Activated naive CD8-positive, alpha-beta T cell treated with anti-CD3 and anti-CD28 coated beads for 36 hours (primary cell): ENCODE measurements at regions not wholly inside any gene's neighbourhood (a gene's known extent, or its start where the extent isn't known, plus 50 kb on each side); places are given as distances from the start of the nearest gene placed in this dataset.
"Not testable (repeated sequence)": the region's sequence is repeated elsewhere in the genome, so short reads cannot be mapped to it uniquely, and the experiment has no call there.

ENCODE experiments used
- DNase-seq: peaks from one replicate; pipeline ENCODE4 v3.0.0; 2021
- H3K27ac Mint-ChIP-seq: one replicate; pipeline ENCODE4 v1.8.0; 2022; ENCODE audit warnings: mild to moderate bottlenecking, moderate library complexity, mixed read lengths
- H3K27me3 Mint-ChIP-seq: one replicate; pipeline ENCODE4 v1.8.0; 2022; ENCODE audit warnings: mild to moderate bottlenecking, mixed read lengths
- H3K36me3 Mint-ChIP-seq: one replicate; pipeline ENCODE4 v1.8.0; 2021; ENCODE audit warnings: mild to moderate bottlenecking, mixed read lengths
- H3K4me1 Mint-ChIP-seq: one replicate; pipeline ENCODE4 v1.8.0; 2021; ENCODE audit warnings: mixed read lengths
- H3K4me3 Mint-ChIP-seq: one replicate; pipeline ENCODE4 v1.8.0; 2022; ENCODE audit warnings: mild to moderate bottlenecking, moderate library complexity, mixed read lengths
- H3K9me3 Mint-ChIP-seq: one replicate; pipeline ENCODE4 v1.8.0; 2022; ENCODE audit warnings: mixed read lengths

DNA sequence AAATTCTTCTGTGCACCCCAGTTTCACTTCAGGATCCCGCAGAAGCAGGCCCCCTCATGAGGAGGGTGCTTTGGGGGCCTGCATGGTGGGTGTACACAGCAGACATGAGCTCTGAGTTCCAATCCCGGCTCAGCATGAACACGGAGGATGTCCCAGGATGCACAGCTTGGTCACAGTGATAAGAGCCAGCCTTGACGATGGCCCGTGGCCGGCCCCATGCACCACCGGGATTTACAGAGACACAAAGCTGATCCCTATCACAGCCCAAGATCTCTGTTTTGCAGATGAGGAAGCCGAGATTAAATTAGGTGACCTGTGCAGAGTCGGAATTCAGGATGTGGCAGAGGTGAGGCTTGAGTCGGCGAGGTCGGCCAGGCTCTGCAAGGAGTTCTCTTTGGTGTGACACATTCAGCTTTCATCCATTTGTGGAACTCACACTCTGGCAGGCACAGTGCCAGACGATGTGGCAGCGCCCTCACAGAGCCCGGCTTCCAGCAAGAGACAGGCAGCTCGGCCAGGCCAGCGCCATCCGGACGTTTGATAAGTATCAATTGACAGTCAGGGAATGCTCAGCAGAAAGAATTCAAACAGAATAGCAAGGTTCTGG is 456.3 kb upstream of the MYT1L start:
- no peak for DNase-seq
- H3K9me3 Mint-ChIP-seq, result no peaks in the 10 kb centered on the region
- H3K4me1 Mint-ChIP-seq, result no peaks in the 10 kb centered on the region
- no peak overlapping the region for H3K27ac Mint-ChIP-seq
- H3K36me3 Mint-ChIP-seq, result no peaks in the 10 kb centered on the region
- no peak overlapping the region for H3K4me3 Mint-ChIP-seq
- H3K27me3 Mint-ChIP-seq, result peaks cover 7% of the 10 kb centered on the region

DNA sequence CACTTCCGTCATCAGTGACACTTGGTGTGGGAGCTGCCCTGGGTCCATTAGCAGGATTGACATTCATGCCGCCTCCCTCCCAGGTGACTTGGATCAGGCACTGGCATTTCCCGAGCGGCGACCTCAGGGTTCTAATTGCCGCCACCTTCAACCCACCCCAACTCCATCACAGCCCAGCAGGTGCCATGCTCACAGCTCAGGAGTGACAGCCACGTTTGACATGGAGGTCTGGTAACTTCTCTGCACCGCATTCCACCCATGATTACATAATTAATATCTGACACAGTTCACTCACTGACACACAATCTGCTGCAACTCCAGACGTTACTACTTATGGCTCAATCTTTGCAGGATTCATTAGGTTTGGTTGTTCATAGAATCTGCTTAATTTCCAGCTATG is 450.9 kb upstream of the MYT1L start:
- Mint-ChIP-seq H3K27me3 (peaks cover 11% of the 10 kb centered on the region), H3K4me3 (no peak overlapping the region), H3K27ac (no peak overlapping the region), H3K9me3 (peaks cover 19% of the 10 kb centered on the region), H3K36me3 (peaks cover 3% of the 10 kb centered on the region), H3K4me1 (no peaks in the 10 kb centered on the region)
- no peak for DNase-seq

DNA sequence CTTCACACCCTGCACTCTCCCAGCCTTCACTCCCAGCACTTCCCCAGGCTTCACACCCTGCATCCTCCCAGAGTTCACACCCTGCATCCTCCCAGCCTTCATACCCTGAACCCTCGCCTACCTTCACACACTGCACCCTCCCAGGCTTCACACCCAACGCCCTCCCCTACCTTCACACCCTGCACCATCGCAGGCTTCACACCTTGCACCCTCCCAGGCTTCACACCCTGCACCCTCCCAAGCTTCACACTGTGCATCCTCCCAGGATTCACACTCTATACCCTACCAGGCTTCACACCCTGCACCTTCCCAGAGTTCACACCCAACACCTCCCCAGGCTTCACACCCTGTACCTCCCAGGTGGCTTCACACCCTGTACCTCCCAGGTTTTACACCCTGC is 448.7 kb upstream of the MYT1L start:
- Mint-ChIP-seq H3K27me3 (peaks cover 11% of the 10 kb centered on the region), H3K36me3 (peaks cover 3% of the 10 kb centered on the region), H3K9me3 (peaks cover 19% of the 10 kb centered on the region), H3K27ac (no peak overlapping the region), H3K4me3 (no peak overlapping the region), H3K4me1 (no peaks in the 10 kb centered on the region)
- no peak for DNase-seq

DNA sequence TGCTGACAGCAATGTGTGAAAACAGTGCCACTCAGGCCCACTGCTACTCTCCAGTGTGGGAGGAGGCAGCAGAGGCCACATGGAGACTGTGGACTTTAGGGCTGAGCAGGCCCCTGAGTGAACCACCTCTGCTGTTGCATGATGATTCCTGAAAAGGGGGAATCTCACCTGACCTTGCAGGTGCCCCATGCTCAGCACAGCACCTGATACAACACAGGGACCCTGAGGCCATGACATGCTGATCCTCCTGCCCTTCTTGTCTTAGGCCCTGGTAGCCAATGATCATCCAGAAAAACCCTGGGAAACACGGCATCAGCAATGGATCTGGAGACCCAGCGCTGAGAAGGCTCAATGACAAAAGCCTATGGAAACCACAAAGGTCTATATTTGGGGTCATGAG is 446.8 kb upstream of the MYT1L start:
- no peaks in the 10 kb centered on the region for H3K4me1 Mint-ChIP-seq
- H3K27ac Mint-ChIP-seq, result no peak overlapping the region
- H3K4me3 Mint-ChIP-seq, result no peak overlapping the region
- H3K27me3 Mint-ChIP-seq, result peaks cover 4% of the 10 kb centered on the region
- no peak for DNase-seq
- peaks cover 3% of the 10 kb centered on the region for H3K36me3 Mint-ChIP-seq
- peaks cover 19% of the 10 kb centered on the region for H3K9me3 Mint-ChIP-seq

DNA sequence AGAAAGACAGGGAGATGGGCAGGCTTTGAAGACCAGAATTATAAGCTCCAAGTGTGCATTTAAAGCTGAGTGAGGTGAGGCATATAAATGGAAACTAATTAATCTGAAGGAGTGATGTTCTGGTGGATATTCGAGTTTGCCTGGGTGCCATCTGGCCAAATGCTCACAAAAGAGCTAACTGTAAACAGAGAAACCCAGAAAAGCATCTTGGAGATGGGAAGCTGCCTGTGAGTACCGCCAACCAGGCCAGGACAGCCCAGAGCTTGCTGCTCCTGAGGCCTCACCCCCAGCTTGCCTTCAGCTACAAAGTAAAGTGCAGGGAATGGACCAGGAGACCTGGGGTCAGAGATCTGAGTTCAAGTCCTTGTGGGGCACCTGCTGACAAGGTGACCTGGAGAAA is 446.1 kb upstream of the MYT1L start:
- Mint-ChIP-seq H3K27ac (no peak overlapping the region), H3K36me3 (peaks cover 3% of the 10 kb centered on the region), H3K27me3 (peaks cover 4% of the 10 kb centered on the region), H3K4me1 (no peaks in the 10 kb centered on the region), H3K4me3 (no peak overlapping the region), H3K9me3 (peaks cover 19% of the 10 kb centered on the region)
- no peak for DNase-seq

DNA sequence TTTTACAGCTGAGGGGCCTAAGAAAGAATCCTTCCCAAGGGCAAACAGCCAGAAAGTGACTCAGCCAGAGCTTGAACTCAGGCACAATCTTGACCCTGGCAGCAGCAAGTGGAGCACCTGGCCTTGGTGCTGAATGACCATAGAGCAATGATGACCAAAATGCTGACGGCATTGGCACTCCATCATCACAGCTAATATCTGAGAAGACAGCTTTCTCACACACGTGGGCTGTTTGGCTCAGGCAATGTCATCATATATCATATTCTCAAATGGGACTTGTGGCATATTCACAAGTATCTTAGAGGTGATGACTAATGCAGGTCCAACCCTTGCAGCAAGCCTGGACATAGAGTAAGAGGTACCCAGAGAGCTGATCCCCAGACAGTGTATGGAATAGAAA is 443.9 kb upstream of the MYT1L start:
- DNase-seq, result no peak
- Mint-ChIP-seq H3K36me3 (no peaks in the 10 kb centered on the region), H3K27me3 (no peaks in the 10 kb centered on the region), H3K4me1 (no peaks in the 10 kb centered on the region), H3K4me3 (no peak overlapping the region), H3K27ac (no peak overlapping the region), H3K9me3 (peaks cover 8% of the 10 kb centered on the region)

DNA sequence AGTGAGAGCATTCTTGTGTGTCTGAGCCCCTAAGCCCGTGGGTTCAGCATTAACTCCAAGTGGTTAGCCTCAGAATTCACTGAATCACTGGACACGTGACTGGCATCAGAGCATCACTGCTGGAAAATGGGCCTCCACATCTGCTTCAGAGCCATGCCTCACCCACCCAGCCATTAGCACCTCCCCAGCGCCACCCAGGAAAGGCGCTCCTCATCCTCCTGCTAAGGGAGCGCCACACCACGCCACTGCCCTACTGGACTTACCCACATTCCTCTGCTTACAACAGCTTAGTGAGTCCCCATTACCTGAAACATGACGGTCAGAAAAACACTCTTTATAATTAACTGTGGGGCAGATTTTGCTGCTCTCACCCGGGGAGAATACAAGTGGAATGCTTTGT is 442.6 kb upstream of the MYT1L start:
- DNase-seq, result no peak
- H3K9me3 Mint-ChIP-seq, result no peaks in the 10 kb centered on the region
- H3K27ac Mint-ChIP-seq, result no peak overlapping the region
- no peaks in the 10 kb centered on the region for H3K36me3 Mint-ChIP-seq
- no peaks in the 10 kb centered on the region for H3K27me3 Mint-ChIP-seq
- H3K4me1 Mint-ChIP-seq, result no peaks in the 10 kb centered on the region
- H3K4me3 Mint-ChIP-seq, result no peak overlapping the region

DNA sequence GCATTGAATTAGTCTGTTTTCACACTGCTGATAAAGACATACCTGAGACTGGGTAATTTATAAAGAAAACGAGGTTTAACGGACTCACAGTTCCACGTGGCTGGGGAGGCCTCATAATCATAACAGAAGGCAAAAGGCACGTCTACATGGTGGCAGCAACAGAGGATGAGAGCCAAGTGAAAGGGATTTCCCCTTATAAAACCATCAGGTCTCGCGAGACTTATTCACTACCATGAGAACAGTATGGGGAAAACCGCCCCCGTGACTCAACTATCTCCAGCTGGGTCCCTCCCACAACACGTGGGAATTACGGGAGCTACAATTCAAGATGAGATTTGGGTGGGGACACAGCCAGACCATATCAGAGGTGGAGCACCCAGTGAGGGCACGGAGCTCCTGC is 442.0 kb upstream of the MYT1L start:
- not testable (repeated sequence) for H3K9me3 Mint-ChIP-seq, H3K27ac Mint-ChIP-seq, H3K27me3 Mint-ChIP-seq, H3K4me3 Mint-ChIP-seq, H3K4me1 Mint-ChIP-seq, H3K36me3 Mint-ChIP-seq, DNase-seq

DNA sequence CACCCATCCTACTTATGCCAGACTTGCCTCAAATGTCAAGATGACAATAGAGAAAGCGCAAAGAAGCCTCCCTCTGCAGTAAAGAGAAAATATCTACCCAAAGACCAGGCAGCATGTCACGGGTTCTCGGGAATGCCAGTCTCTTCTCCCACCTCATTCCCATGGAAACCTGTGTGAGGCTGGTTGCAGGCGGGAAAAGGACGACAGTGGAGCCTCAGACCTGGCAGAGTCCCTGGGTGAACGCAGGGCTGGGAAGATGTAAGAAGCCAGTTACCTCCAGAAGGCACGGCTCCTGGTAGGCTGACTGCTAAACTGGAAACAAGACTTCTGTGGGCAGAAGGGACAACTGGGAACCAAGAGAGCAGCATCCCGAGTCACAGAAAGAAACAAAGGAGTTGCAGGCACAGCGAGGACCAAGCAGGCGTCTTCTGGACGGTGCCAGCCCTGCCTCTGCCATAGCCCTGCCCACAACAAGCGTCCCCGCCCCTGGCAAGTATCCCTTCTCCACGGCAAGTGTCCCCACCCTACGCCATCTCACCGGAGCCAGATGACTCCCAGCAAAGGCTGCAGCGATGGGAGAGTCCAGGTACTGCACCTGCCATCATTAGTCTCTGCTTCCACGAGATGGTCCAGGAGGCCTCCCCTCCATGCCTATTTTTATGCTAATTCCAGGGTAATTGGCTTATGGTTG is 440.8 kb upstream of the MYT1L start:
- Mint-ChIP-seq H3K27ac (no peak overlapping the region), H3K4me3 (no peak overlapping the region), H3K27me3 (no peaks in the 10 kb centered on the region), H3K9me3 (no peaks in the 10 kb centered on the region), H3K36me3 (no peaks in the 10 kb centered on the region), H3K4me1 (no peaks in the 10 kb centered on the region)
- DNase-seq, result no peak

DNA sequence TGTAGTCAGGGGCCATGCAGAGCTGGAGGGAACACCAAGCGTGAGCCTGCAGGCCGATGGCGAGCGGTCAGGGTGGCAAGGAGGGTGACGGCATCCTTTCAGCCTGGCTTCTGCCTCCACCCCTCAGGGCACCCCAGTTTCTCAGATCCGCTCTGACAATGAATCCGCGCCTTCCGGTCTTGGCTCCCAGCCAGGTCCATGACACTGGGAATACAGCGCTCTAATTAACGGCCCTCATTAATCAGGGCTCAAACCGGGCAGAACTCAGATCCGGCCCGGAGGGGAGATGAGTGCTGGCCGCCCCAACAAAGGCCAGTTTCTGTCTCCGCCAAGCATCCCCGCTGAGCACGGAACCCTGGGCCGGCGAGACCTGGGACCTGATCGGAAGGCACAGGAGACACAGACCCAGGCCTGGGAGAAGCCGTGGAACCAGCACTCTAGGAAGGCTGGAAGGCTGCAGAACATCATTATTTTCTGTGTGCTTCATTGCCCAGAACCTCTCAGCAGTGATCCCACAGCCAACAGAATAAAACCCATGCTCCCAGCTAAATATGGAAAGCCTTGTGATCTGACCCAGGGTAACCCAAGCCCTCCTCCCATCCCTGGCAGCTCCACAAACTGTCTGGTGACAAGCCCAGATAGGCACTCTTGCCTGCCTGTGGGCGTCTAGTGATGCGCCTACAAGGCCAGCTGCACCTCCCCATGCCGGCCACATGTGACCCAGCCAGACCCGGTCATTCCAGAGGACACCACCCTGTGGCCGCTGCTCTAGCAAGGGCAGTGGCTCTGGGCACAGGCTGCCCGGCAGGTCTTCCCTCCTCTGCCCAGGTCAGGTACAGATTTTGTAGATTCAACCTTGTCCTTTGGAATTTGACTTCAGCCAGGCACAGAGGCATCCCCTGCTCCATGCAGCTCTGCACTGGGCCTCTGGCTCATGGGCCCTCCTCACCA is 438.7 kb upstream of the MYT1L start:
- Mint-ChIP-seq H3K27me3 (no peaks in the 10 kb centered on the region), H3K36me3 (no peaks in the 10 kb centered on the region)
- no peak for DNase-seq

DNA sequence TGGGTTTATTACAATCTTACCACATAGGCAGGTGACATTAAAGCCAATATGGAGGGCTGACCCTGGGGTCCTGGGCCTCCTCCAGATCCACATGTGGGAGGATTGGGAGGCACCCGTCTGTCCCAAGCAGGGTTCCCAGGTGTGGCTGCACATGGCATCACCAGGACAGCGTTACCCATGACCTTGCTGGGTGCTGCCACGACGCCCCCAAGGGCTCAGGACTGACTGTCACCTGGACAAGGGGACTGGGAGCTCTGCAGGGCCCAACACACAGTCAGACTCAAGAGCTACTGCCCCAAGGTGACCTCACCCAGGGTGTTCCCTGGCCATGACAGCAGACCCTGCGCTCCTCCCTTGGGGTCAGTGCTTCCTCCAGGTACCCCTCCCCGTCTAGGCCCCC is 437.4 kb upstream of the MYT1L start:
- Mint-ChIP-seq H3K27ac (no peak overlapping the region), H3K4me3 (no peak overlapping the region), H3K4me1 (no peaks in the 10 kb centered on the region), H3K9me3 (no peaks in the 10 kb centered on the region), H3K27me3 (no peaks in the 10 kb centered on the region), H3K36me3 (no peaks in the 10 kb centered on the region)
- DNase-seq, result no peak

More for the DNA sequence above, 438.7 kb upstream of the MYT1L start:
- Mint-ChIP-seq H3K27ac (no peak overlapping the region), H3K4me1 (no peaks in the 10 kb centered on the region), H3K4me3 (no peak overlapping the region), H3K9me3 (no peaks in the 10 kb centered on the region)

DNA sequence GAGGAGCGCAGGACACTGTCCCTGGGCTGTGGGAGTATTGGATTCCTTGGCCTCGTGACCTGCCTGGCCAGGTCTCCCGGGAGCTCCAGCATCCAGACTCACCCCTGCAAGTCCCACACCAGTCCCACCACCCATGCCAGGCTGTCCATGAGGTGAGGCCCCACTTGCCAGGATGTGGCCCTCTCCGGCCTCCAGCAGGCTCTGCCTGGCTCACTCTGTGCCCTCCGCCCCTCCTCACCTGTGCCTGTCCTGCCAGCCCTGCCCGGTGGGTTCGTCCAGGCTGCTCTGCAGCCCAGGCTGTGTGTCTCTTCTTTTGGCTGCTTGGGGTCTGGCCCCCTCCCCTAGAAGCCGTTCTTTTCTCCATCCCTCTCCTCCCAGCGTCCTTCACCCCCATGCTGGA is 436.8 kb upstream of the MYT1L start:
- Mint-ChIP-seq H3K4me1 (no peaks in the 10 kb centered on the region), H3K4me3 (no peak overlapping the region), H3K27ac (no peak overlapping the region), H3K9me3 (no peaks in the 10 kb centered on the region), H3K27me3 (no peaks in the 10 kb centered on the region), H3K36me3 (no peaks in the 10 kb centered on the region)
- no peak for DNase-seq

DNA sequence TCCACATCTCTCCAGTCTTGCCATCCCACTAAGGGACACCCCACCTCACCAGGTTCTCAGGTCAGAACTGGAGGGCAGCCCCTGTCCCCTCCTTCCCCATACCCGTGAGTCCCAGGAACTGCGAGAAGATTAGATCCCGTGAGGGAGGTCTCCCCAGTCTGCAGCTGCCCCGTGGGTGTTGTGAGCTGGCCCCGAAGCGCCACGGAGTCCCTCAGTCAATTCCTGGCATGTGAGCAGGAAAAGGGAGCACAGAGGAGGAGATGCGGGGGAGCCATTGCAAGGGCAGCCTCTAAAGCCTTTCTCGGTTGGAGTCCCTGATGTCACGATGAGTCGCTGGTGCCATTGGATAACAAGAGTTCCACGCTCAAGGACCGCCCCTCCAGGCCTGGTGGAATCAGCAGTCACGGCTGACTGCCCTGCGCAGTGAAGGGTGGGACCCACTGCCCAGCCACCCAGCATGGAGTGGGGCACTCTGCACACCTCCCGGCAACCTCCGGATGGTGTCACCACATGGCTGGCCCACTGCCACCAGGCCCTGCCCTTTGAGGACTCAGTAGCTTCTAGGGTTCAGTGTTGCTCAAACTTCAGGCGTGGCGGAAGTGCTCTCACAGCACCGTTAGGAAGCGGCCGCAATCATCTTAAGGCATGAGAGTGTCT is 434.9 kb upstream of the MYT1L start:
- peaks cover under 1% of the 10 kb centered on the region for H3K9me3 Mint-ChIP-seq
- H3K27ac Mint-ChIP-seq, result no peak overlapping the region
- H3K4me3 Mint-ChIP-seq, result no peak overlapping the region
- no peak for DNase-seq
- H3K36me3 Mint-ChIP-seq, result no peaks in the 10 kb centered on the region
- no peaks in the 10 kb centered on the region for H3K4me1 Mint-ChIP-seq
- H3K27me3 Mint-ChIP-seq, result no peaks in the 10 kb centered on the region

DNA sequence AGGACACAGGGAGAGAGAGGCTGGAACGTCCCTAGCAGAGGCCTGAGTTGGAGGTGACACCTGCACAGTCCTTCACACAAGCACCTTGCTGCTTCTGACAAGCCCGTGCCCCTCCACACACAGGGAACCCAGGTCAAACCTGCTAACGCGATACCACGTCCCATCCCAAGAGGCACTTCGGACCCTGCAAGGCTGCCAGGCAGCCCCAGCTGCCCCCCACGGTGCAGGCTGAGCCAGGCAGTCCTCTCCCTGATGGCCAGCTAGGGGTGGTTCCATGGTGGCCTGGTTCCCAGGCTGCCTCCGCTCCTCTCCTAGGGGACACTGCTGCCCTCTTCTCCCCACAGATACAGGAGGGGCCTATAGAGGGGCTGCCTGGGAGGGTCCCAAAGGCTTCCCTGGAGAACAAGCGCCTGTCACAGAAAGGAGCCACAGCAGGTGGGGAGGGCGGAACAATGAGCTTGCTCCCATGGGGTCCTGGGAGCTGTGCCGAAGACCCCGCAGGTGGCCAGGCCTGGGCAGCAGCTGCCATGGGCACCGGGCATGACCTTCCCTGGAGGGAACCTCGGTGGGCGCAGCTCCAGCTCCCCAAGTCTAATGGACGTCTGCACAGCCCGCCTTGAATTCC is 434.2 kb upstream of the MYT1L start:
- H3K36me3 Mint-ChIP-seq, result no peaks in the 10 kb centered on the region
- H3K4me3 Mint-ChIP-seq, result no peak overlapping the region
- no peak overlapping the region for H3K27ac Mint-ChIP-seq
- peaks cover 4% of the 10 kb centered on the region for H3K9me3 Mint-ChIP-seq
- no peak for DNase-seq
- no peaks in the 10 kb centered on the region for H3K27me3 Mint-ChIP-seq
- no peaks in the 10 kb centered on the region for H3K4me1 Mint-ChIP-seq

DNA sequence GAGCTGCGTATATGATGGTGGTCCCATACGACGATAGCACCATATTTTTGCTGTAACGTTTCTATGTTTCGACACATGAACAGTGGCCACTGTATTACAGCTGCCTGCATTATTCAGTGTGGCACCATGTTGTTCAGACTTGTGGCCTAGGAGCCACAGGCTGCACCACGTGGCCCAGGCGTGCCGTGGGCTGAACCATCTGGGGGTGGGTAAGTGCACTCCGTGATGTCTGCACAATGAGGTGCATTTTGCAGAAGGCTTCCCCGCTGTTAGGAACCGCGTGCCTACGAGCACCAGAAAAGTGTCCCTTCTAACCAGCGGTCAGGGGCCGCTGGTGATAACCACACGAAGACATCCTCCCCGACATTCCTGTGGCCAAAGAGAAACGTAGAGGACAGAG is 433.7 kb upstream of the MYT1L start:
- DNase-seq, result no peak
- no peak overlapping the region for H3K4me3 Mint-ChIP-seq
- H3K36me3 Mint-ChIP-seq, result no peaks in the 10 kb centered on the region
- no peaks in the 10 kb centered on the region for H3K4me1 Mint-ChIP-seq
- H3K9me3 Mint-ChIP-seq, result peaks cover 4% of the 10 kb centered on the region
- H3K27me3 Mint-ChIP-seq, result no peaks in the 10 kb centered on the region
- no peak overlapping the region for H3K27ac Mint-ChIP-seq
